Retinal pigment epithelial cell (primary cell): ENCODE measurements at regions not wholly inside any gene's neighbourhood (a gene's known extent, or its start where the extent isn't known, plus 50 kb on each side); places are given as distances from the start of the nearest gene placed in this dataset.

Experiments
- DNase-seq: peaks from one replicate; pipeline ENCODE4 v3.0.0-alpha.2; 2010; ENCODE audit warnings: low read depth
- H3K4me3 ChIP-seq: 2 replicates; pipeline ENCODE4 v1.5.1; 2011; ENCODE audit warnings: mild to moderate bottlenecking, low read length, control low read depth, moderate library complexity
- TF ChIP-seq, protein P1 (sequence below): conservative IDR thresholded peaks from 2 replicates; pipeline ENCODE4 v1.5.1; 2011; ENCODE audit warnings: low read depth, low read length, control low read depth, inconsistent platforms

DNA sequence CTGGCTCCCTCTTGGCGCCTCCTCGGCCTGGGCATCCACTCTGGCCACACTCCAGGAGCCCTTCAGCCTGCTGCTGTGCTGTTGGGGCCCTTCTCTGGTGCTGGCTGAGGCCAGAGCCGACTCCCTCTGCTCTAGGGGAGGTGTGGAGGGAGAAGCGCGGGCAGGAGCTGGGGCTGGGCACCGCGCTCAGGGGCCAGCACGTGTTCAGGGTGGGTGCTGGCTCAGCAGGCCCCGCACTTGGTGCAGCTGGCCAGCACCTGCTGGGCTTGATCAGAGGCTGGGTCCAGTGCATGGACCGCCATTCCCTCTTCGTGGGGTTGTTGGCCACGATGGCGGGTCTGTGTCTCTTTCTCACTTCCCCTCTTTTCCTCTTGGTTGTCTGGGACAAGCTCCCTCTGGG lies 2381.0 kb downstream of the LRRC4C start:
- DNase-seq = no peak
- TF ChIP-seq, protein P1, sequence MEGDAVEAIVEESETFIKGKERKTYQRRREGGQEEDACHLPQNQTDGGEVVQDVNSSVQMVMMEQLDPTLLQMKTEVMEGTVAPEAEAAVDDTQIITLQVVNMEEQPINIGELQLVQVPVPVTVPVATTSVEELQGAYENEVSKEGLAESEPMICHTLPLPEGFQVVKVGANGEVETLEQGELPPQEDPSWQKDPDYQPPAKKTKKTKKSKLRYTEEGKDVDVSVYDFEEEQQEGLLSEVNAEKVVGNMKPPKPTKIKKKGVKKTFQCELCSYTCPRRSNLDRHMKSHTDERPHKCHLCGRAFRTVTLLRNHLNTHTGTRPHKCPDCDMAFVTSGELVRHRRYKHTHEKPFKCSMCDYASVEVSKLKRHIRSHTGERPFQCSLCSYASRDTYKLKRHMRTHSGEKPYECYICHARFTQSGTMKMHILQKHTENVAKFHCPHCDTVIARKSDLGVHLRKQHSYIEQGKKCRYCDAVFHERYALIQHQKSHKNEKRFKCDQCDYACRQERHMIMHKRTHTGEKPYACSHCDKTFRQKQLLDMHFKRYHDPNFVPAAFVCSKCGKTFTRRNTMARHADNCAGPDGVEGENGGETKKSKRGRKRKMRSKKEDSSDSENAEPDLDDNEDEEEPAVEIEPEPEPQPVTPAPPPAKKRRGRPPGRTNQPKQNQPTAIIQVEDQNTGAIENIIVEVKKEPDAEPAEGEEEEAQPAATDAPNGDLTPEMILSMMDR = no peak
- H3K4me3 ChIP-seq = no peak overlapping the region

DNA sequence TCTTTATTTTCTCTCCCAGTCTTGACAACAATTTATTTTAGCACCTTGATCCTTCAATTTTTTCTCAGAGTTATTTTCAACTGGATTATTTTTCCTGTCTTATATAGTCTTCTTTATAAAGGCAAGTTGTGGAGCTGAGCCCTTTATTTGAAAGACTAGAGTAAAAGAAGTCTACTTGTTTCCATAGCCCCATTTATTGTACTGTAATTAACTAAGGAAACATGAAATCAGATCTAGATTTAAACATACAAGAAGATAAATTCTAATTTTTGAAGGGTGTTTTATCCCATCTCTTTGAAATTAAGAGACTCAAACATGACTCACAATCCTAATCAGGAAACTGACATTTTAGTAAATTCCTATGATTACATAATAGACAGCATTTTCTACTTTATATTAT lies 2421.8 kb downstream of the LRRC4C start:
- H3K4me3 ChIP-seq = no peak overlapping the region
- TF ChIP-seq, protein P1 = no peak
- DNase-seq = no peak

DNA sequence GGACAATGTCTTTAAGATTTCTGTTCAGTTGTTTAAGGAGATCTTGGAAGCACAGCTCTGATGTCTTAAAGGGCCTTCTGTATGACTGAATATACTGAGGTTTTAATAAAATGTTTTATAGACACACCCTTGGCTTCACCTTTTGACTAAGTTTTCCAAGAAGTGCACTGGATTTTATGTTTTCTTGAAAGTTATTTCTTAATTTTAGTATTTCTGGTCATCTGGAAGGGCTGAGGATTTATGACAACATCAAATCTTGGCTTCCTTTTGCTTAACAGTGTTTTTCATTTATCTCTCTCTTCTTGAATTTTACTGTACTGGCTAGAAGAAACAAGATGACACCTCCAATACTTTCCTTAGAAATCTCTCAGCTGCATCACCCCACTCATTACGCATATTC lies 2423.4 kb downstream of the LRRC4C start:
- TF ChIP-seq, protein P1 = no peak

DNA sequence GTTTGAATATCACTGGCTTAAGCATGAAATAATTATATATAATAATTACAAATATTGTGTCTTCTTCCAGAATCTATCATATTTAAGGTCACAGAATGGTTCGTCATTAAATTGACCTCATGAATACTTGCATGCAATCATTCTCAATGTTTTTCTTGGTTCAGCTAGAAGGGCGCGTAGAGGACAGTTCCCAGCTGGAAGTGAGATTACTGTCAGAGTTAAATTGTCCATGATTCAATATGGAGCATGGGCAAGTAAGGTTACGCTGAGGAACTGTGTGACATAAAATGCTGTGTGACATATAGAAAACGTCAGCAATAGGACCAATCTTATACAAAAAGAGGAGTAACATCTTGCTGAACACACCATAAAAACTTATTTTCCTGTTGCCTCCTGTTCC lies 2423.5 kb upstream of the RAG2 start:
- TF ChIP-seq, protein P1 = no peak
- H3K4me3 ChIP-seq = no peak overlapping the region

More for the DNA sequence above, 2423.4 kb downstream of the LRRC4C start:
- no peak for DNase-seq
- H3K4me3 ChIP-seq = no peak overlapping the region

DNA sequence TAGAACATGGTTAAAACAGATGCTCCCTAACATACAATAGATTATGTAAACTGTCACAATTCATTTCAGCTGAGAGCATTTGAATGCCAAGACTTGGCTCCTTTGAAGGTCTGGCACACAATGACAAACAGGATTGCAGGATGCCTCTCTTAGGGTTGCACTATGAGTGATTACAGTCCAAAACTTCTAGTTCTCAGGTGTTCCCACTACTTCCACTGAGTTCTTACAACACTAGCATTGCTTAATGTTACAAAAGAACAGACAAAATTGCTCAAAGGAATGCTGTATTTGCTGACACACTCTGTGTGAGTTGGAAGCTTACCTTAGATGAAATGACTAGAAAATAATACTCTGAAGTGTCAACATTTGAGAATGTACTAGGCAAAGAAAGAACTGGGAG lies 2413.8 kb upstream of the RAG2 start:
- TF ChIP-seq, protein P1 = no peak
- no peak for DNase-seq
- H3K4me3 ChIP-seq = no peak overlapping the region

More for the DNA sequence above, 2423.5 kb upstream of the RAG2 start:
- no peak for DNase-seq

DNA sequence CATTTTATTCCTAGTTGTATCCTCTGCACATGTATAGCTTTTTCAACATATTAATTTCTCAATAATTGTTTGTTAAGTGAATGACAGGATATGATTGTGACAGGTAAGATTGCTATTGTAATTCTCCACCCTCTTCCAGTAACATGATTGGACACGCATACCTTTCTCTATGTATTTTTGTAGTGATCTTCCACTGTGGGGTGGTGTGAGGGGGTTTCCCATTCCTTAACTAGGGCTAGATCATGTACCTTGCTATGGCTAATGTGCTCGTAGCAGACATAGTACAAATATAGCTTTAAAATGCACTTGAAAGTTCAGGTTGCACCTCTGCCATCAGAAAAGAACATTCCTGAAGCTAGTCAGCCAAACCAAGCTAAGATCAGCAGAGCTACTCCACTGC lies 2392.8 kb upstream of the RAG2 start:
- TF ChIP-seq, protein P1 = no peak
- DNase-seq = no peak
- H3K4me3 ChIP-seq = no peak overlapping the region

DNA sequence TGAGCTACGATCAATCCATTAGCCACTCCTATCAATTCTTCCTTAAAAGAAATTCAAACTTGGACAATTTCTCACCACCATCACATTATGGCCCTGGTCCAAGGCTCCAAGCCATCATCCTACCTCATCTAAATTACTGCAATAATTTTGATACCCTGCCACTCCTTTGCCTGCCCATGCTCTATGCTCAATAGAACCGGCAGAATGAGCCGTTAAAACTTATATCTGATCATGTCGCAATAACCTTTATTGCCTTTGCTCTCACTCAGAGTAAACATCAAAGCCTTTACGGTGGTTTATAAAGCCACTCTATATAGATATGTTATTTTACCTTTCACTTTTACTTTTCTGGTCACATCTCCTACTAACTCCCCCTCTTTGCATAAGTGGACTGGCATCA lies 2392.1 kb upstream of the RAG2 start:
- no peak overlapping the region for H3K4me3 ChIP-seq
- DNase-seq = no peak
- TF ChIP-seq, protein P1 = no peak
